GM23248 (cell line): ENCODE measurements at regions not wholly inside any gene's neighbourhood (a gene's known extent, or its start where the extent isn't known, plus 50 kb on each side); places are given as distances from the start of the nearest gene placed in this dataset. TPM values are rescaled to one million over a fixed set of nuclear protein-coding genes. Genes with fewer than 3 reads are reported as not detected.

Experiments used
- DNase-seq: peaks from one replicate; pipeline ENCODE4 v3.0.0-alpha.2; 2015
- H2AFZ ChIP-seq: fragments of 200-600 bp; sonication (generic); 2 replicates; pipeline ENCODE4 v1.6.1; 2016; ENCODE audit warnings: antibody characterized with exemption
- H3F3A ChIP-seq: fragments of 200-600 bp; sonication (generic); 2 replicates; pipeline ENCODE4 v1.6.1; 2016; ENCODE audit warnings: mild to moderate bottlenecking, antibody characterized with exemption, mixed run types; ENCODE audit not compliant: insufficient read depth
- H3K27ac ChIP-seq: fragments of 200-600 bp; sonication (generic); 2 replicates; pipeline ENCODE4 v1.5.1; 2016; ENCODE audit warnings: mild to moderate bottlenecking
- H3K27me3 ChIP-seq: fragments of 200-600 bp; sonication (generic); replicated peaks from 2 replicates; pipeline ENCODE4 v1.6.1; 2016; ENCODE audit warnings: mild to moderate bottlenecking; ENCODE audit not compliant: insufficient read depth
- H3K36me3 ChIP-seq: fragments of 200-600 bp; sonication (generic); 2 replicates; pipeline ENCODE4 v1.6.1; 2016; ENCODE audit warnings: low read depth, mild to moderate bottlenecking
- H3K4me1 ChIP-seq: fragments of 200-600 bp; sonication (generic); 2 replicates; pipeline ENCODE4 v1.6.1; 2016; ENCODE audit warnings: mild to moderate bottlenecking; ENCODE audit not compliant: insufficient read depth
- H3K4me2 ChIP-seq: fragments of 200-600 bp; sonication (generic); one replicate; pipeline ENCODE4 v1.6.1; 2016; ENCODE audit warnings: mild to moderate bottlenecking; ENCODE audit not compliant: unreplicated experiment
- H3K4me3 ChIP-seq: fragments of 200-600 bp; sonication (generic); 2 replicates; pipeline ENCODE4 v1.5.1; 2016; ENCODE audit warnings: mild to moderate bottlenecking
- H3K79me2 ChIP-seq: fragments of 200-600 bp; sonication (generic); 2 replicates; pipeline ENCODE4 v1.6.1; 2016; ENCODE audit warnings: mild to moderate bottlenecking; ENCODE audit not compliant: insufficient read depth
- H3K9ac ChIP-seq: fragments of 200-600 bp; sonication (generic); 2 replicates; pipeline ENCODE4 v1.6.1; 2016; ENCODE audit warnings: mild to moderate bottlenecking
- H3K9me2 ChIP-seq: fragments of 200-600 bp; sonication (generic); 2 replicates; pipeline ENCODE4 v1.6.1; 2016; ENCODE audit warnings: mixed run types, mild to moderate bottlenecking, moderate library complexity; ENCODE audit not compliant: insufficient read depth
- H3K9me3 ChIP-seq: fragments of 200-600 bp; sonication (generic); one replicate; pipeline ENCODE4 v1.6.1; 2017; ENCODE audit warnings: low read depth
- H4K20me1 ChIP-seq: fragments of 200-600 bp; sonication (generic); 2 replicates; pipeline ENCODE4 v1.6.0; 2016; ENCODE audit not compliant: insufficient read depth
- EZH2 ChIP-seq: fragments of 200-600 bp; sonication (generic); IDR thresholded peaks from 2 replicates; pipeline ENCODE4 v1.6.1; 2018; ENCODE audit warnings: antibody characterized with exemption, mild to moderate bottlenecking; ENCODE audit not compliant: insufficient read depth, poor library complexity, severe bottlenecking
- EZH2phosphoT487 ChIP-seq: fragments of 200-600 bp; sonication (generic); IDR thresholded peaks from 2 replicates; pipeline ENCODE4 v1.6.1; 2018; ENCODE audit warnings: antibody characterized with exemption, moderate library complexity, mild to moderate bottlenecking, low read depth; ENCODE audit not compliant: insufficient read depth
- WGBS, 2 experiments: methylation state at CpG; one replicate each; pipeline ENCODE4 v1.1.6; 2015 to 2017; ENCODE audit warnings: low lambda C conversion rate in 2 of 2, low coverage in 1 of 2; ENCODE audit errors: missing lambda C conversion rate in 2 of 2; 5-methylcytosine and 5-hydroxymethylcytosine counted together
- in situ Hi-C: fragments of 300-500 bp; cut with MboI; formaldehyde crosslinking; loops from 2 replicates; pipeline ENCODE4 v1.15.0; 2020
- small RNA-seq: library from RNA; depleted of rRNA; stranded (forward); fragments of <200 nt; gene quantifications from one replicate; pipeline ENCODE3, GENCODE V24; 2014; ENCODE audit warnings: low read depth, low replicate concordance

GRCh38 chr2:138838851-138839620 is 58.8 kb upstream of the NXPH2 start:
- no peak overlapping the region for H3K4me2 ChIP-seq
- no peak for DNase-seq
- H3K9me2 ChIP-seq, result no peaks in the 10 kb centered on the region
- H3F3A ChIP-seq, result no peaks in the 10 kb centered on the region
- no peak overlapping the region for H3K27ac ChIP-seq
- H3K9ac ChIP-seq, result no peak overlapping the region
- no peaks in the 10 kb centered on the region for H3K79me2 ChIP-seq
- no peaks in the 10 kb centered on the region for H3K9me3 ChIP-seq
- in situ Hi-C loops, result no loop called here
- no peak overlapping the region for H3K4me3 ChIP-seq
- H4K20me1 ChIP-seq, result no peaks in the 10 kb centered on the region
- H3K36me3 ChIP-seq, result no peaks in the 10 kb centered on the region
- H3K4me1 ChIP-seq, result no peaks in the 10 kb centered on the region
- WGBS, 2 experiments, result 37 to 43% methylated on average over 6 of the region's 6 CpGs
- TF ChIP-seq EZH2 (no peak), EZH2phosphoT487 (no peak)
- no peak overlapping the region for H2AFZ ChIP-seq
- 0 out of 2 replicates have a peak, but pooled peaks cover 2% of the 10 kb centered on the region for H3K27me3 ChIP-seq

GRCh38 chr2:138831691-138832090 is 51.5 kb upstream of the NXPH2 start:
- H3K4me3 ChIP-seq, result no peak overlapping the region
- H3K79me2 ChIP-seq, result no peaks in the 10 kb centered on the region
- TF ChIP-seq EZH2, result no peak
- no peaks in the 10 kb centered on the region for H3K36me3 ChIP-seq
- in situ Hi-C loops, result no loop called here
- no peak overlapping the region for H3K27ac ChIP-seq
- 0 out of 2 replicates have a peak, but pooled peaks cover 2% of the 10 kb centered on the region for H3K27me3 ChIP-seq
- H3K9ac ChIP-seq, result no peak overlapping the region
- H4K20me1 ChIP-seq, result no peaks in the 10 kb centered on the region
- H3K9me3 ChIP-seq, result no peaks in the 10 kb centered on the region
- WGBS, 2 experiments, result 80 to 90% methylated on average over 1 of the region's 1 CpG
- no peak overlapping the region for H3K4me2 ChIP-seq
- H3K9me2 ChIP-seq, result no peaks in the 10 kb centered on the region
- no peaks in the 10 kb centered on the region for H3K4me1 ChIP-seq
- H2AFZ ChIP-seq, result no peak overlapping the region
- no peak for DNase-seq
- no peaks in the 10 kb centered on the region for H3F3A ChIP-seq

- no peak overlapping the region for H3K27ac ChIP-seq
- H3K27me3 ChIP-seq, result 0 out of 2 replicates have a peak, but pooled peaks cover 2% of the 10 kb centered on the region
- H3K36me3 ChIP-seq, result no peaks in the 10 kb centered on the region
- no peak overlapping the region for H3K9ac ChIP-seq
- no peaks in the 10 kb centered on the region for H3K4me1 ChIP-seq
- in situ Hi-C loops, result no loop called here
- no peaks in the 10 kb centered on the region for H3F3A ChIP-seq
- no peak overlapping the region for H3K4me2 ChIP-seq
- H2AFZ ChIP-seq, result no peak overlapping the region
- WGBS, 2 experiments, result 31 to 39% methylated on average over 2 of the region's 2 CpGs
- H3K9me2 ChIP-seq, result no peaks in the 10 kb centered on the region
- DNase-seq, result no peak
- H3K79me2 ChIP-seq, result no peaks in the 10 kb centered on the region
- TF ChIP-seq EZH2phosphoT487, result no peak
- TF ChIP-seq EZH2, result no peak
- H4K20me1 ChIP-seq, result no peaks in the 10 kb centered on the region
- H3K9me3 ChIP-seq, result no peaks in the 10 kb centered on the region
- no peak overlapping the region for H3K4me3 ChIP-seq
Measured at GRCh38 chr2:138831154-138831553, 51.0 kb upstream of the NXPH2 start.

- no peak for TF ChIP-seq EZH2
- H3K27ac ChIP-seq, result no peak overlapping the region
- H2AFZ ChIP-seq, result no peak overlapping the region
- in situ Hi-C loops, result no loop called here
- no peaks in the 10 kb centered on the region for H4K20me1 ChIP-seq
- no peaks in the 10 kb centered on the region for H3K4me1 ChIP-seq
- no peaks in the 10 kb centered on the region for H3K36me3 ChIP-seq
- no peaks in the 10 kb centered on the region for H3F3A ChIP-seq
- DNase-seq, result no peak
- H3K4me3 ChIP-seq, result no peak overlapping the region
- H3K27me3 ChIP-seq, result peaks cover 2% of the 10 kb centered on the region; the same call in 1 of the 2 replicates
- H3K79me2 ChIP-seq, result no peaks in the 10 kb centered on the region
- no peaks in the 10 kb centered on the region for H3K9me3 ChIP-seq
- H3K9me2 ChIP-seq, result no peaks in the 10 kb centered on the region
- H3K9ac ChIP-seq, result no peak overlapping the region
- no peak overlapping the region for H3K4me2 ChIP-seq
- WGBS, 2 experiments, result 59 to 74% methylated on average over 2 of the region's 2 CpGs
Measured at GRCh38 chr2:138830547-138830946, 50.4 kb upstream of the NXPH2 start.

Small RNAs in the stretch of these regions (small RNA-seq; reads per million reads assigned to genes)
- gene RF00139 (not detected), gene RN7SKP286 (not detected)
